H1 (cell line): ENCODE measurements at regions not wholly inside any gene's neighbourhood (a gene's known extent, or its start where the extent isn't known, plus 50 kb on each side); places are given as distances from the start of the nearest gene placed in this dataset.

Source experiments
- CTCF ChIP-seq, 3 experiments: IDR thresholded peaks; 1 replicate in 2 of 3; 2 replicates in 1 of 3; pipeline versions ENCODE4 v1.5.1 to v1.6.1; 2011; ENCODE audit warnings: low read length in 3 of 3, mild to moderate bottlenecking in 3 of 3, inconsistent platforms in 2 of 3, low read depth in 1 of 3, moderate library complexity in 1 of 3; ENCODE audit not compliant: insufficient read depth in 1 of 3; ENCODE audit errors: control extremely low read depth in 1 of 3
- EZH2 ChIP-seq: fragments of 200-600 bp; sonication (generic); IDR thresholded peaks from 2 replicates; pipeline ENCODE4 v1.7.1; 2012; ENCODE audit warnings: low read depth, mild to moderate bottlenecking, moderate library complexity, low read length, inconsistent platforms; ENCODE audit not compliant: severe bottlenecking
- HDAC2 ChIP-seq, 2 experiments: fragments of 300-600 bp in 1 of 2; sonication (generic) in 1 of 2; IDR thresholded peaks; 2 replicates each; pipeline ENCODE4 v1.6.1; 2011 to 2012; ENCODE audit warnings: low read depth in 2 of 2, low read length in 2 of 2, mild to moderate bottlenecking in 2 of 2, moderate library complexity in 2 of 2, borderline replicate concordance in 1 of 2, inconsistent platforms in 1 of 2
- POLR2A ChIP-seq, 2 experiments: IDR thresholded peaks; 1 replicate in 1 of 2; 2 replicates in 1 of 2; pipeline ENCODE4 v1.6.1; 2011; ENCODE audit warnings: low read depth in 2 of 2, low read length in 2 of 2, mild to moderate bottlenecking in 2 of 2; ENCODE audit errors: control extremely low read depth in 1 of 2
- RNF2 ChIP-seq: fragments of 200-900, 300-1000 bp; sonication (generic); IDR thresholded peaks from 2 replicates; pipeline ENCODE4 v1.7.1; 2016; ENCODE audit warnings: borderline replicate concordance, low read depth, mild to moderate bottlenecking, antibody characterized with exemption, low read length; ENCODE audit not compliant: poor library complexity, severe bottlenecking; ENCODE audit errors: missing control alignments
- SRF ChIP-seq: IDR thresholded peaks from 2 replicates; pipeline ENCODE4 v1.6.1; 2011; ENCODE audit warnings: mild to moderate bottlenecking, low read depth, low read length, moderate library complexity
- TF ChIP-seq, protein P1 (sequence below): fragments of 300-600 bp; sonication (generic); IDR thresholded peaks from 2 replicates; pipeline ENCODE4 v1.7.1; 2012; ENCODE audit warnings: low read length, moderate library complexity, mild to moderate bottlenecking, inconsistent platforms; ENCODE audit not compliant: insufficient replicate concordance

DNA sequence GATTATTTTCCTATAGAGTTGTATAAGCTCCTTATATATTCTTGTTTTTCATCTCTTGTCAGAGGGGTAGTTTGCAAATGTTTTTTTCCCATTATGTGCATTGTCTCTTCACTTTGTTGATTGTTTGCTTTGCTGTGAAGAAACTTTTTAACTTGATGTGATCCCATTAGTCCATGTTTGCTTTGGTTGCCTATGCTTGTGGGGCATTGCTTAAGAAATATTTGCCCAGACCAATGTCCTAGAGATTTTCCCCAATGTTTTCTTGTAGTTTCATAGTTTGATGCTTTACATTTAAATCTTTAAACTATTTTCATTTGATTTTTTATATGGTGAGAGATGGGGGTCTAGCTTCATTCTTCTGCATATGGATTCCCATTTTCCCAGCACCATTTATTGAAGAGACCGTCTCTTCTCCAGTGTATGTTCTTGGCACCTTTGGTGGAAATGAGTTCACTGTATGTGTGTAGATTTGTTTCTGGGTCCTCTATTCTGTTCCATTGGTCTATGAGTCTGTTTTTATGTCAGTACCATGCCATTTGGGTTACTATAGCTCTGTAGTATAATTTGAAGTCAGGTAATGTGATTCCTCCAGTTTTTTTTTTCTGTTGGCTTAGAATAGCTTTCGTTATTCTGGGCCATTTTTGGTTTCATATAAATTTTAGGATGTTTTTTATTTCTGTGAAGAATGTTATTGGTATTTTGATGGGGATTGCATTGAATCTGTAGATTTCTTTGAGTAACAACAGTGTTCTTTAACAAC, 165.8 kb downstream of the ABCA8 start (continued):
- TF ChIP-seq, protein P1, sequence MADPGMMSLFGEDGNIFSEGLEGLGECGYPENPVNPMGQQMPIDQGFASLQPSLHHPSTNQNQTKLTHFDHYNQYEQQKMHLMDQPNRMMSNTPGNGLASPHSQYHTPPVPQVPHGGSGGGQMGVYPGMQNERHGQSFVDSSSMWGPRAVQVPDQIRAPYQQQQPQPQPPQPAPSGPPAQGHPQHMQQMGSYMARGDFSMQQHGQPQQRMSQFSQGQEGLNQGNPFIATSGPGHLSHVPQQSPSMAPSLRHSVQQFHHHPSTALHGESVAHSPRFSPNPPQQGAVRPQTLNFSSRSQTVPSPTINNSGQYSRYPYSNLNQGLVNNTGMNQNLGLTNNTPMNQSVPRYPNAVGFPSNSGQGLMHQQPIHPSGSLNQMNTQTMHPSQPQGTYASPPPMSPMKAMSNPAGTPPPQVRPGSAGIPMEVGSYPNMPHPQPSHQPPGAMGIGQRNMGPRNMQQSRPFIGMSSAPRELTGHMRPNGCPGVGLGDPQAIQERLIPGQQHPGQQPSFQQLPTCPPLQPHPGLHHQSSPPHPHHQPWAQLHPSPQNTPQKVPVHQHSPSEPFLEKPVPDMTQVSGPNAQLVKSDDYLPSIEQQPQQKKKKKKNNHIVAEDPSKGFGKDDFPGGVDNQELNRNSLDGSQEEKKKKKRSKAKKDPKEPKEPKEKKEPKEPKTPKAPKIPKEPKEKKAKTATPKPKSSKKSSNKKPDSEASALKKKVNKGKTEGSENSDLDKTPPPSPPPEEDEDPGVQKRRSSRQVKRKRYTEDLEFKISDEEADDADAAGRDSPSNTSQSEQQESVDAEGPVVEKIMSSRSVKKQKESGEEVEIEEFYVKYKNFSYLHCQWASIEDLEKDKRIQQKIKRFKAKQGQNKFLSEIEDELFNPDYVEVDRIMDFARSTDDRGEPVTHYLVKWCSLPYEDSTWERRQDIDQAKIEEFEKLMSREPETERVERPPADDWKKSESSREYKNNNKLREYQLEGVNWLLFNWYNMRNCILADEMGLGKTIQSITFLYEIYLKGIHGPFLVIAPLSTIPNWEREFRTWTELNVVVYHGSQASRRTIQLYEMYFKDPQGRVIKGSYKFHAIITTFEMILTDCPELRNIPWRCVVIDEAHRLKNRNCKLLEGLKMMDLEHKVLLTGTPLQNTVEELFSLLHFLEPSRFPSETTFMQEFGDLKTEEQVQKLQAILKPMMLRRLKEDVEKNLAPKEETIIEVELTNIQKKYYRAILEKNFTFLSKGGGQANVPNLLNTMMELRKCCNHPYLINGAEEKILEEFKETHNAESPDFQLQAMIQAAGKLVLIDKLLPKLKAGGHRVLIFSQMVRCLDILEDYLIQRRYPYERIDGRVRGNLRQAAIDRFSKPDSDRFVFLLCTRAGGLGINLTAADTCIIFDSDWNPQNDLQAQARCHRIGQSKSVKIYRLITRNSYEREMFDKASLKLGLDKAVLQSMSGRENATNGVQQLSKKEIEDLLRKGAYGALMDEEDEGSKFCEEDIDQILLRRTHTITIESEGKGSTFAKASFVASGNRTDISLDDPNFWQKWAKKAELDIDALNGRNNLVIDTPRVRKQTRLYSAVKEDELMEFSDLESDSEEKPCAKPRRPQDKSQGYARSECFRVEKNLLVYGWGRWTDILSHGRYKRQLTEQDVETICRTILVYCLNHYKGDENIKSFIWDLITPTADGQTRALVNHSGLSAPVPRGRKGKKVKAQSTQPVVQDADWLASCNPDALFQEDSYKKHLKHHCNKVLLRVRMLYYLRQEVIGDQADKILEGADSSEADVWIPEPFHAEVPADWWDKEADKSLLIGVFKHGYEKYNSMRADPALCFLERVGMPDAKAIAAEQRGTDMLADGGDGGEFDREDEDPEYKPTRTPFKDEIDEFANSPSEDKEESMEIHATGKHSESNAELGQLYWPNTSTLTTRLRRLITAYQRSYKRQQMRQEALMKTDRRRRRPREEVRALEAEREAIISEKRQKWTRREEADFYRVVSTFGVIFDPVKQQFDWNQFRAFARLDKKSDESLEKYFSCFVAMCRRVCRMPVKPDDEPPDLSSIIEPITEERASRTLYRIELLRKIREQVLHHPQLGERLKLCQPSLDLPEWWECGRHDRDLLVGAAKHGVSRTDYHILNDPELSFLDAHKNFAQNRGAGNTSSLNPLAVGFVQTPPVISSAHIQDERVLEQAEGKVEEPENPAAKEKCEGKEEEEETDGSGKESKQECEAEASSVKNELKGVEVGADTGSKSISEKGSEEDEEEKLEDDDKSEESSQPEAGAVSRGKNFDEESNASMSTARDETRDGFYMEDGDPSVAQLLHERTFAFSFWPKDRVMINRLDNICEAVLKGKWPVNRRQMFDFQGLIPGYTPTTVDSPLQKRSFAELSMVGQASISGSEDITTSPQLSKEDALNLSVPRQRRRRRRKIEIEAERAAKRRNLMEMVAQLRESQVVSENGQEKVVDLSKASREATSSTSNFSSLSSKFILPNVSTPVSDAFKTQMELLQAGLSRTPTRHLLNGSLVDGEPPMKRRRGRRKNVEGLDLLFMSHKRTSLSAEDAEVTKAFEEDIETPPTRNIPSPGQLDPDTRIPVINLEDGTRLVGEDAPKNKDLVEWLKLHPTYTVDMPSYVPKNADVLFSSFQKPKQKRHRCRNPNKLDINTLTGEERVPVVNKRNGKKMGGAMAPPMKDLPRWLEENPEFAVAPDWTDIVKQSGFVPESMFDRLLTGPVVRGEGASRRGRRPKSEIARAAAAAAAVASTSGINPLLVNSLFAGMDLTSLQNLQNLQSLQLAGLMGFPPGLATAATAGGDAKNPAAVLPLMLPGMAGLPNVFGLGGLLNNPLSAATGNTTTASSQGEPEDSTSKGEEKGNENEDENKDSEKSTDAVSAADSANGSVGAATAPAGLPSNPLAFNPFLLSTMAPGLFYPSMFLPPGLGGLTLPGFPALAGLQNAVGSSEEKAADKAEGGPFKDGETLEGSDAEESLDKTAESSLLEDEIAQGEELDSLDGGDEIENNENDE: no peak
- TF ChIP-seq RNF2 (no peak), EZH2 (no peak), POLR2A (IDR thresholded peaks at IDR 0.05; ENCODE audit: control extremely low read depth in 1 of 2, low read depth in 2 of 2, low read length in 2 of 2) (no peak), HDAC2 (IDR thresholded peaks at IDR 0.05; ENCODE audit: borderline replicate concordance in 1 of 2, low read depth in 2 of 2, low read length in 2 of 2) (no peak), CTCF (IDR thresholded peaks at IDR 0.05; ENCODE audit: control extremely low read depth in 1 of 3, insufficient read depth in 1 of 3, low read depth in 1 of 3, low read length in 3 of 3) (no peak), SRF (no peak)
